Activated B cell treated with CpG ODN at 0.5 μM for 24 hours (primary cell): ENCODE measurements at regions not wholly inside any gene's neighbourhood (a gene's known extent, or its start where the extent isn't known, plus 50 kb on each side); places are given as distances from the start of the nearest gene placed in this dataset.

ENCODE experiments used
- ATAC-seq: fragments of 200-7000 bp; cut with Tn5 transposase; one replicate; pipeline ENCODE4 v1.10.0; 2021; ENCODE audit warnings: low read depth, mild to moderate bottlenecking, moderate library complexity
- CTCF ChIA-PET: fragments of 350-600 bp; sonication (Branson Sonifier 250); formaldehyde crosslinking; loops from one replicate; lab custom pipeline; 2021; ENCODE audit warnings: antibody characterized with exemption; lab: Charles Lee
- POLR2A ChIA-PET: fragments of 350-600 bp; sonication (Branson Sonifier 250); formaldehyde crosslinking; loops from one replicate; lab custom pipeline; 2021; ENCODE audit warnings: antibody characterized with exemption; lab: Charles Lee
- DNase-seq: peaks from one replicate; pipeline ENCODE4 v3.0.0; 2022
- H3K27ac Mint-ChIP-seq: one replicate; pipeline ENCODE4 v1.8.0; 2020; ENCODE audit warnings: mixed read lengths
- H3K27me3 Mint-ChIP-seq: one replicate; pipeline ENCODE4 v1.8.0; 2021; ENCODE audit warnings: mixed read lengths
- H3K36me3 Mint-ChIP-seq: one replicate; pipeline ENCODE4 v1.8.0; 2021; ENCODE audit warnings: low read depth, mixed read lengths
- H3K4me1 Mint-ChIP-seq: one replicate; pipeline ENCODE4 v1.8.0; 2021; ENCODE audit warnings: mixed read lengths
- H3K4me3 Mint-ChIP-seq: one replicate; pipeline ENCODE4 v1.8.0; 2020; ENCODE audit warnings: mild to moderate bottlenecking, mixed read lengths
- H3K9me3 Mint-ChIP-seq: one replicate; pipeline ENCODE4 v1.8.0; 2020; ENCODE audit warnings: mixed read lengths
- CTCF ChIP-seq: fragments of 200-600 bp; IDR thresholded peaks from one replicate; pipeline ENCODE4 v1.8.0; 2022; ENCODE audit warnings: antibody characterized with exemption, mild to moderate bottlenecking
- intact Hi-C: fragments of 100-400 bp; cut with micrococcal nuclease; formaldehyde crosslinking; loops from one replicate; pipeline ENCODE4 v1.15.1; 2024

- Mint-ChIP-seq H3K36me3 (no peaks in the 10 kb centered on the region), H3K9me3 (peaks cover 11% of the 10 kb centered on the region), H3K27me3 (no peaks in the 10 kb centered on the region), H3K4me3 (no peak overlapping the region), H3K27ac (no peak overlapping the region), H3K4me1 (no peaks in the 10 kb centered on the region)
- DNase-seq = no peak
- no peak for ATAC-seq
- intact Hi-C loops = no loop called here
- ChIA-PET POLR2A (no interaction called here), CTCF (no interaction called here)
- no peak for TF ChIP-seq CTCF
These were observed 212.2 kb upstream of the DIO3 start for GRCh38 chr14:101349108-101349507.

- Mint-ChIP-seq H3K27ac (no peak overlapping the region), H3K36me3 (no peaks in the 10 kb centered on the region), H3K4me1 (no peaks in the 10 kb centered on the region), H3K27me3 (no peaks in the 10 kb centered on the region), H3K9me3 (peaks cover 12% of the 10 kb centered on the region), H3K4me3 (no peak overlapping the region)
- intact Hi-C loops = no loop called here
- TF ChIP-seq CTCF = no peak
- ATAC-seq (no peak), DNase-seq (no peak)
- POLR2A ChIA-PET = no interaction called here
- CTCF ChIA-PET = no interaction called here
These were observed 211.3 kb upstream of the DIO3 start for GRCh38 chr14:101350021-101350420.

- ChIA-PET POLR2A (no interaction called here), CTCF (no interaction called here)
- H3K27ac Mint-ChIP-seq = no peak overlapping the region
- no peak for TF ChIP-seq CTCF
- H3K36me3 Mint-ChIP-seq = no peaks in the 10 kb centered on the region
- no peaks in the 10 kb centered on the region for H3K27me3 Mint-ChIP-seq
- ATAC-seq (no peak), DNase-seq (no peak)
- H3K4me1 Mint-ChIP-seq = no peaks in the 10 kb centered on the region
- H3K4me3 Mint-ChIP-seq = no peak overlapping the region
- peaks cover 12% of the 10 kb centered on the region for H3K9me3 Mint-ChIP-seq
- intact Hi-C loops = no loop called here
These were observed 210.6 kb upstream of the DIO3 start for GRCh38 chr14:101350691-101351090.

- no peak for TF ChIP-seq CTCF
- peaks cover 12% of the 10 kb centered on the region for H3K9me3 Mint-ChIP-seq
These were observed 210.1 kb upstream of the DIO3 start for GRCh38 chr14:101351146-101351545.

DNA sequence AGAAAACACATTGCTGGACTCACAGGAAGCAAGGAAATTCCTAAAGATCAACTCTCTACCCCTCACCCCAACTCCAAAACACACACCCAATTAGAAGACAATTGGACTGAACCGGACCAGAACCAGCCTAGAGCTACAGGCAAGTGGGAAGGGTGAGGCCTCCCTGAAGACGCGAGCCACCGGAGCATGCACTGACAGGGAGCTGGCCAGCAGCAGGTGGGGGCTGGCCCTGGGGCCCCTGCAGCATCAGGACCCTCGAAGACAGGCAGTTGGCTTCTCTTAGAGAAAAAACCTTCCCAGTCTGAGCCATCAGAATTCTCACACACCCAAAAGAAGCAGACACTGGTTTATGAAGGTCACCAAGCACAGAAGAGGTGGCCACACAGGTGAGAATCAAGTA, 209.5 kb upstream of the DIO3 start:
- Mint-ChIP-seq H3K27me3 (no peaks in the 10 kb centered on the region), H3K9me3 (peaks cover 12% of the 10 kb centered on the region), H3K27ac (no peak overlapping the region), H3K4me3 (no peak overlapping the region), H3K4me1 (peaks cover 2% of the 10 kb centered on the region), H3K36me3 (no peaks in the 10 kb centered on the region)
- no peak for ATAC-seq
- ChIA-PET POLR2A (no interaction called here), CTCF (no interaction called here)
- no peak for TF ChIP-seq CTCF
- no peak for DNase-seq
- intact Hi-C loops = no loop called here

More at GRCh38 chr14:101351146-101351545, 210.1 kb upstream of the DIO3 start:
- ATAC-seq (no peak), DNase-seq (no peak)
- H3K27me3 Mint-ChIP-seq = no peaks in the 10 kb centered on the region
- H3K36me3 Mint-ChIP-seq = no peaks in the 10 kb centered on the region
- H3K4me1 Mint-ChIP-seq = no peaks in the 10 kb centered on the region
- POLR2A ChIA-PET = no interaction called here
- no peak overlapping the region for H3K27ac Mint-ChIP-seq
- H3K4me3 Mint-ChIP-seq = no peak overlapping the region
- intact Hi-C loops = no loop called here
- CTCF ChIA-PET = no interaction called here
